ENCODE measurements at regions not wholly inside any gene's neighbourhood (a gene's known extent, or its start where the extent isn't known, plus 50 kb on each side); places are given as distances from the start of the nearest gene placed in this dataset.
"Not testable (repeated sequence)": the region's sequence is repeated elsewhere in the genome, so short reads cannot be mapped to it uniquely, and the experiment has no call there.

DNA sequence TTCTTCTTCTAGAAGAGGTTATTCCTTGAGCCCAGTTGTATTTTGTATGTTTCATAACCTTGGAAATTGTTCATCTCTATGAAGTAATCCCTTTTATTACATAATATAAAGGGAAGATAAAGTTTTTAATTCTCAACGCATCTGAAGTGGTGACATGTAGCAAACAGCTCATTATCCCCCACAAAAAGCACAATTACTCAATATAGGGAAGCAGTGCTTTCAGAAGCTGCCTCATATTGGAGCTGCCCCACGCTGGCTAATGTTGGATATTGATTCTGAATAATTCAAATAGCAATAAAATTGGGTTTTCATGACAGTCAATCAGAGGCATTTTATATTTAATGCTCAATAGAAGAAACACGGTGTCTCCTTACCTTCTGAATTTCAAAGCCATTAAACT, 604.3 kb upstream of the RBFOX1 start:
- DNase-seq (ENCODE audit: low read depth) = no peak

DNA sequence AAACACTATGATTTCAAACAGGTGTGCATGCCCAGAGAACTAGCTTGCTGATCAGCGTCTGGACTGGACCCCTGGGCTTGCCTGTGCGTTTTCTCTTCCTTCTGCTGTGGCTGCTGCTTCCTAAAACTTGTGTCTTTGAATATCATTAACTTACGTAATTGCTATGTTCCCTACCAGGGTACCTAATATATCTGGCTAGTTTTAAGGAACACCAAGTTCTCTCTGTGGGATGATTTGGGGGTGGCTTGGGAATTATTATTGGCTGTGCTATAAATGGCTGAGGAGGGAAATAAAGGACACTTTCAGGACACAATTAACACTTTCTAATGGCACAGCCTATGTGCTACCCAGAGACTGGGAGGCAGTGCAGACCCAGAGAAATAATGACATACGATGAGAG, 606.0 kb upstream of the RBFOX1 start:
- DNase-seq (ENCODE audit: low read depth) = no peak

DNA sequence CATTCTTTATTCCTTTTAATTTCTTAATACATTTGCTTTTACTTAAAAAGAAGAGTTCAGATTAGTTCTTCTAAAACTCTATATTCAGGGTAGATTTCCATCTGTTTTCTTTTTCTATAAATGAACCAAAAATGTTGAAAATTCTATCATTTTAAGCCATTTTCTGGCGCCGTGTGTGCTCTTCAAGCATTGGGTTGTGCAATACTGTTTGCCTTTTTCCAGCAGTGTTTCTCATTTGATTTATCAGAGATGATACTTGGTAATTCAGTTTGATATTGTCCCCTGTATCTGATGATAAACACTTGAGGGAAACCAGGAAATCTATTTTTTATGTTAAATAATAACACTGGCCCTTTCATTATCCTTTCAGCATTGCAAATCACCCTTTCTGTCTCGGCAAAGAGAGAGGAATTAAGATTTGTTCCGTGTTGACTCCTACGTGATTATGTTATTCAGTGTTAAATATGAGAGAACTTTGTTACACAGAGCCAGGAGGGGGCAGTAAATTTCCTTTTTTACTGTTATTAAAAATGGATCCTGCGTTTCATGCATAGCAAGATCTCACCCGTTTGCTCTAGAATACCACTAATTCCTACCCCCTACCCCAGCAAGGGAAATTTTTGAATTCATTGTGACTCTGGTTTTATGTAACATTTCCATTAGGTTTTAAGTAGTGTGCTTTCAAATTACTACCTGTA, 606.9 kb upstream of the RBFOX1 start:
- DNase-seq (ENCODE audit: low read depth) = no peak

DNA sequence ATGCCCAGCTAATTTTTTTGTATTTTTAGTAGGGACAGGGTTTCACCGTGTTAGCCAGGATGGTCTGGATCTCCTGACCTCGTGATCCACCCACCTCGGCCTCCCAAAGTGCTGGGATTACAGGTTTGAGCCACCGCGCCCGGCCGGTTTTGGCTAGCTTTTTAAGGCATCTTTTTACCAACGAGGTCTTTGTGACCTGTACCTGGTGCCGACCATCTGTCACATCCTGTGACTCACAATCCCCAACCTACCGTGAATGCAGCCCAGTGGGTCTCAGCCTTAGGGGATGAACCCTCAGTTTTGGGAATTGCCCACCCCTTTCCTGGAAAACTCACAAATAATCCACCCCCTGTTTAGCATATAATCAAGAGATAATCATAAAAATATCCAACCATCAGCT, 607.4 kb upstream of the RBFOX1 start:
- not testable (repeated sequence) for DNase-seq (ENCODE audit: low read depth)

- DNase-seq (ENCODE audit: low read depth) = no peak
Observed at GRCh38 chr16:6722786-6723185, 609.9 kb upstream of the RBFOX1 start.

GRCh38 chr16:6714510-6714909, 618.1 kb upstream of the RBFOX1 start:
- no peak for DNase-seq (ENCODE audit: low read depth)

DNA sequence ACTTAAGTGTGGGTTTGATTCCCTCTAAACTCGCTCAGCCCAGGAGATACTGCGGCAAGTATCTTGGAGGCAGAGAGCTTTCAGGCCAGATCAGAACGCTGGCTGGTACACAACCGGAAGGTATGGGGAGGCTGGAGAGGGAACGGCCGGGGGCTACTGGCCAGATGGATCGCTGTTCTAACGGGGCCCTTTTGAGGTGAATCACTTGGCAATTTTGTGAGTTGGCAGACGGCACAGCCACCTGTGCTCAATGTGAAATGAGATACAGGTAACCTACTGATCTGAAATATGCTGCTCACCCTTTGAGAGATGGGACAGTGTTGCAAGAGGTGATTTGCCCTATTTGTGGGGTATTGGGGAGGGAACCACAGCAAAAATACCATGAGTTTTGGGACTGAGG, 622.9 kb upstream of the RBFOX1 start:
- DNase-seq (ENCODE audit: low read depth) = no peak

DNA sequence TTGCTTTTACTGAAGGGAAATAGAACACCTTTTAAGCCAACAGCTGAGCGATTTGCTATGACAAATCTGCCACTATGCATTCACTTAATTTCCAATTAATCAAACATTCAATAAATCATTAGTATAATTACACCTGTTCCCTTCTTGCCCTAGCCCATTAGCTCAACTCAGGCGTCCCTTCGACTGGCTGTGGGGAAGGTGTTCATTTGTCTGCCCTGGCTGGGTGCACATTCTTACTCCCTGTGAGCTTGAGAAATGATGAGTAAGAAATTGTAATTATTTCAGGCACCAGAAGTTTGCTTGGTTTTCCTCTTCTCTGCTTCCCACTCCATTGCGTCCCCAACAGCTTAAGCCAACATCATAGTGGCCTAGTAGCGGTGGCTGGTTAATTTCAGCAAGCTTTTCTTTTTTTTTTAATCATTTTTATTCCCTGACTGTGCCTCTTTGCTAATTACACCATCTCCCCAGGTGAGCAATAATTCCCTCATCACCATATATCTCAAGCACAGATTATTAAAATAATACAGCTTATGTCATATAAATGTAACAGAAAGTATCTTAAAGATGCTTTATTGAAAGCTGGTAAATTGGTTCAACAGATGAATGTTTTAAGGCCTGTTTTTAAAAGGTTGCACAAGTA, 623.9 kb upstream of the RBFOX1 start:
- no peak for DNase-seq (ENCODE audit: low read depth)

- DNase-seq (ENCODE audit: low read depth) = no peak
Observed at GRCh38 chr16:6704306-6704930, 628.2 kb upstream of the RBFOX1 start.

GRCh38 chr16:6701096-6701495, 631.5 kb upstream of the RBFOX1 start:
- DNase-seq (ENCODE audit: low read depth) = no peak

DNA sequence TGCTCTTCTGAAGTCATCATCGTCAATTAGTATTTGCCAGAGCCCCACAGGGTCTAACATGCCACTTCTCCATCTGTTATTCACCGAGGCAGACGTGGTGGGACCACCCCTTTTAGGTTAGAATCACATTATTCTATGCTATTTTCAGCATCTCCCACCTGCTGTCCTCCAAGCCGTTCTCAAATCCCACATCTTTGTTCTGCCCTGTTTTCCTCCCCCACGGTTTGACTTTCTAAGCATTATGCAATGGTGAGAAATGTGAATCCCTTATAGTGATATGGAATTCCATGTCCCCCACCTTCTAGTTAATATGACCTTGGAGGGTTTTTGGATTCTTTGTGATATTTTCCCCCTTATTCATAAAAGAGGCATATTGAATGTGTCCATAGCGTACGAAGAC, 634.1 kb upstream of the RBFOX1 start:
- no peak for DNase-seq (ENCODE audit: low read depth)

- no peak for DNase-seq (ENCODE audit: low read depth)
Observed at GRCh38 chr16:6695666-6696065, 637.0 kb upstream of the RBFOX1 start.

DNA sequence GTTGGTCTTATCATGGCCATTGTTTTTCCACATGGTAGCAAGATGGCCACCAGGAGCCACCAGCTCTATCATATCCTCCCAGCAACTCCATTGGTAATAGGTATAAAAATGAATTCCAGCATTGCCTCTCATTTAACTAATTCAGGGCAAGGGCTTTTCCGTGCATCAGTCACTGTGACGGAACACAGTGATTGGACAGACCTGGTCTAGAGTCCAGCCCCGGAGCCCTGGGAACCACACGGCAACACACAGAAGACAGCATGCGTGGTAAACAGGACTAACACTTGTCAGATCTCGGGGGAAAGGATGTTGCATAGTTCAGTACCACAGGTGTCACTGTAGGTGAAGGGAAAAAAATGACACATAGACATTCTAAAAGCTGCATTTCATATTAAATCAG, 638.0 kb upstream of the RBFOX1 start:
- no peak for DNase-seq (ENCODE audit: low read depth)

DNA sequence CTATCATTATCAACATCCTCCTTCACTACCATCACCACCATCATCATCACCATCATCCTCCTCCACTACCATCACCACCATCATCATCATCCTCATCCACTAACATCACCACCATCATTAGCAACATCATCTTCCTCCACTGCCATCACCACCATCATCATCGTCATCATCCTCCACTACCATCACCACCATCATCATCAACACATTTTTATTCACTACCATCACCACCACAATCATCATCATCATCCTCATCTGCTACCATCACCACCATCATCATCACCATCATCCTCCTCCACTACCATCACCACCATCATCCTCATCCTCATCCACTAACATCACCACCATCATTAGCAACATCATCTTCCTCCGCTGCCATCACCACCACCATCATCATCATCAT, 639.2 kb upstream of the RBFOX1 start:
- DNase-seq (ENCODE audit: low read depth) = not testable (repeated sequence)

GRCh38 chr16:6692874-6693273, 639.8 kb upstream of the RBFOX1 start:
- DNase-seq (ENCODE audit: low read depth) = no peak

DNA sequence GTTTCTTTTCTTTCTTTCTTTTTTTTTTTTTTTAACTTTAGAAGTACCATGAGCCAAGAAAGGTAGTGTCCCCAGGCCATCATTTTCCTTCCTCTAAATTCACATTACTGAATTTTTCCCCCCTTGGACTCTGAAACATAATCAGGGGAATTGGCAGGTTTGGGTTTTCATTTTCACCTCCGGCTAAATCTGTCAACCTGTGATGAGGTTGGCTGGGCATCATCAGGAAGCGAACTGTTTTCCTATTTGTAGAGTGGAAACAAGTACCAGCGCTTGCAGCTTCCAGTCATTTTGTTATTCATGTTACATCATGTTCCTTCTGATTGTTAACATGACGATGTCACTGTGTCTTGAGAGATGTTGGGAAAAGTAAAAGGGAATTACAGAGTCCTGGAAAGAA, 641.9 kb upstream of the RBFOX1 start:
- no peak for DNase-seq (ENCODE audit: low read depth)

DNA sequence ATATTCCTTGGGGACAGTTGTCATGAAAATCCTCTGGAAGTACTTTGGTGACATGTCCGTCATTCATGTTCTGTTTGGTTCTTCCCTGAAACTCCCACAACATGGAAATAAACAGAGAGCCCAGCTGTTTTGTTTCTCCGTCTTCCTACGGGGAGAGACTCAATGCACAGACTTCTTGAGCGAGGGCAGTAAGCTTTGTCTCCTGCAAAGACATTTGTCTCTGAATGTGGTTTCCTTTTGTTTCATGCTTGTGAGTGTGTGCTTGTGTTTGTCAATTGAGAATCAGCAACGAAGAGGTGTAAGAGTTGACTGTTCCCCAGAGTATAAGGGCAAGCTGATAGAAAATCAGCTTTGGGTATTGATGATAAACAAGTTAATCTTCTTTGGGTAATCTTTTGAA, 643.0 kb upstream of the RBFOX1 start:
- DNase-seq (ENCODE audit: low read depth) = no peak

- DNase-seq (ENCODE audit: low read depth) = no peak
Observed at GRCh38 chr16:6687593-6687992, 645.1 kb upstream of the RBFOX1 start.

DNA sequence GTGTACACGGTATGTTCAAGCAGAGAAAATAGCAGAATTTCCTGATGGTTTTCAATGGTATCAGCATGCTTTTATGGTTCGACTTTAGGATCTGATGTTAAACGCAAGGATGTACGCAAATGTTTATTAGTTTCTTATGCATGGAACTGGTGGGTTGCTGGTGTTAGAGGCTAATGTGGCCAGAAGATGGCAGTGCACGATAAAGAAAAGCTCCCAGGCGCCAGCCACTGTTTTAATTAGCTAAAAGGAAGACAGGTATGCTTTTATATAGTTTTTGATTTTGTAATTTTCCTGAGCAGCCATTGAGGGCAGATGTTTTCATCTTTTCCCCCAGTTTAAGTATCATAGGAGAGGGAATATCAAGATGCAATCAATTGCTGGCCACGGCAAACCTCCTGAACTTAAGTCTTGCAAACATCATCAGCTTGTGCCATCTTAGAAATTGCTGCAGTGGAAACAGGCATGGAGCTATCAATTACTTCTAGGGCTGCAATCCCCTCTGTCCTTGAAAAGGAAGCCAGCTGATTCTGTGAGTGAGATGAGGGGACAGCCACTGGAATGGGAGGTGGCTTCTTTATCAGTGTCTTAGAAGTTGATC, 648.5 kb upstream of the RBFOX1 start:
- DNase-seq (ENCODE audit: low read depth) = no peak

DNA sequence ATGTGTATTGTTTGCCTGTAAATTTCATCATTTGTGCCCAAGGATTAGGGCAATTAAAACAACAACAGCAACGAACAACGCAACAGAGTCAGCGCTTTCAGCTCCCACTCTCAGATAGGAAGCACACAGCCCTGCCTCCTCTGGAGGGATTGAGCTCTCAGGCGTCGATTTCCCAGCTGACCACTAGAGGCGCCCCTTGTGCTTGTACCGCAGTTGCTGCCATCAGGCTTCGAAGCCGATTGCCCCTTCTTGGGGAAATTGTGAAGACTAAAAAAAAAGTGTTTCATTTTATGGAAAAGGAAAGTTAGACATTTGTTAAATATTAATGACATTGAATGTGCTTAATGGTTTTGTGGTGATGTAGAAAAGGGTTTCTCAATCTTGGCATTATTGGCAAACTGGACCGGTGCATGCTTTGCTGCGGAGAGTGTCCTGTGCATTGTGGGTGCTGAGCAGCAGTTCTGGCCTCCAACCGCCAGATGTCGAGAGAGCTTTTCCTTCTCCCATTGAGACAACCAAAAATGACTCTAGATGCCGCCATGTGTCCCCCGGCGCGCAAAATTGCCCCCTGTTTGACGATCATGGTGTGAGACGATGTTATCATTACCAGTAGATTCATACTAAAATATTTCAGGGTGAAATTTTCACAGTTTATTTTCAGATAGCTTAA, 650.4 kb upstream of the RBFOX1 start:
- DNase-seq (ENCODE audit: low read depth) = no peak

GRCh38 chr16:6678586-6678985, 654.1 kb upstream of the RBFOX1 start:
- DNase-seq (ENCODE audit: low read depth) = no peak

DNA sequence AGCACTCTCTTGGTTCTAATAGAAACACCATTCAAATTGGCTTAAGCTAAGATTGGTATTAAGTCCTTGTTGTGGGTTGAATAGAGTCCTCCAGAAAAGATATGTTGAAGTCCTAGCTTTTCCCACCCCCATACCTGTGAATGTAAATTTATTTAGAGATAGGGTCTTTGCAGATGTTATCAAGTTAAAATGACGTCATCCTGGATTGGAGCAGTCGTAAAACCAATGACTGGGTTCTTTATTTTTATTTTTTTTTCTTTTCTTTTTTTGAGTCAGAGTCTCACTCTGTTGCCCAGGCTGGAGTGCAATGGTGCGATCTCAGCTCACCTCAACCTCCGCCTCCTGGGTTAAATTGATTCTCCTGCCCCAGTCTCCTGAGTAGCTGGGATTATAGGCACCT, 658.6 kb upstream of the RBFOX1 start:
- no peak for DNase-seq (ENCODE audit: low read depth)

GRCh38 chr16:6672507-6672906, 660.1 kb upstream of the RBFOX1 start:
- DNase-seq (ENCODE audit: low read depth) = no peak
